Natural killer cell (primary cell): ENCODE measurements at regions not wholly inside any gene's neighbourhood (a gene's known extent, or its start where the extent isn't known, plus 50 kb on each side); places are given as distances from the start of the nearest gene placed in this dataset.
"Not testable (repeated sequence)": the region's sequence is repeated elsewhere in the genome, so short reads cannot be mapped to it uniquely, and the experiment has no call there.

ENCODE experiments used
- ATAC-seq, 3 donors: fragments of 150-1000 bp in 2 of 3; fragments of 200-7000 bp in 1 of 3; cut with Tn5 transposase; 1 replicate in 1 of 3; 2 replicates in 2 of 3; pipeline ENCODE4 v1.10.0; 2021; ENCODE audit warnings: mild to moderate bottlenecking in 2 of 3, moderate library complexity in 2 of 3
- DNase-seq, 2 donors: peaks; one replicate each; pipeline versions ENCODE4 v3.0.0 to v3.0.0-alpha.2; 2013 to 2021; ENCODE audit warnings: mixed read lengths in 1 of 2
- H3K27ac ChIP-seq: one replicate; pipeline ENCODE4 v1.5.1; 2013; ENCODE audit warnings: mild to moderate bottlenecking, low read length
- H3K27me3 ChIP-seq: one replicate; pipeline ENCODE4 v1.6.1; 2013; ENCODE audit warnings: low read length; ENCODE audit not compliant: control insufficient read depth, insufficient read depth
- H3K36me3 ChIP-seq: one replicate; pipeline ENCODE4 v1.6.1; 2013; ENCODE audit warnings: low read length; ENCODE audit not compliant: control insufficient read depth, insufficient read depth
- H3K4me1 ChIP-seq: one replicate; pipeline ENCODE4 v1.6.1; 2013; ENCODE audit warnings: low read length; ENCODE audit not compliant: control insufficient read depth, insufficient read depth
- H3K4me3 ChIP-seq: one replicate; pipeline ENCODE4 v1.5.1; 2013; ENCODE audit warnings: low read length
- H3K9me3 ChIP-seq: one replicate; pipeline ENCODE4 v1.6.1; 2013; ENCODE audit warnings: low read length; ENCODE audit not compliant: control insufficient read depth, insufficient read depth
- H3K27ac Mint-ChIP-seq, 2 donors: one replicate each; pipeline ENCODE4 v1.8.0; 2022; ENCODE audit warnings: mild to moderate bottlenecking in 2 of 2, mixed read lengths in 2 of 2, moderate library complexity in 1 of 2
- H3K27me3 Mint-ChIP-seq, 2 donors: one replicate each; pipeline ENCODE4 v1.8.0; 2022; ENCODE audit warnings: low read depth in 2 of 2, mixed read lengths in 2 of 2
- H3K36me3 Mint-ChIP-seq: one replicate; pipeline ENCODE4 v1.8.0; 2022; ENCODE audit warnings: mixed read lengths
- H3K4me1 Mint-ChIP-seq, 2 donors: one replicate each; pipeline ENCODE4 v1.8.0; 2022; ENCODE audit warnings: mixed read lengths in 2 of 2
- H3K4me3 Mint-ChIP-seq: one replicate; pipeline ENCODE4 v1.8.0; 2022; ENCODE audit warnings: mild to moderate bottlenecking, moderate library complexity, mixed read lengths
- H3K9me3 Mint-ChIP-seq, 2 donors: one replicate each; pipeline ENCODE4 v1.8.0; 2022; ENCODE audit warnings: mixed read lengths in 2 of 2
- CTCF ChIP-seq: fragments of 200-600 bp; IDR thresholded peaks from one replicate; pipeline ENCODE4 v1.8.0; 2022; ENCODE audit warnings: antibody characterized with exemption
- WGBS: methylation state at CpG from one replicate; pipeline ENCODE4 v1.1.7; 2013; ENCODE audit warnings: missing lambda C conversion rate; ENCODE audit not compliant: insufficient coverage; 5-methylcytosine and 5-hydroxymethylcytosine counted together
- intact Hi-C: fragments of 100-400 bp; cut with micrococcal nuclease; formaldehyde crosslinking; loops from one replicate; pipeline ENCODE4 v1.14.2; 2022

GRCh38 chr5:18457255-18457654 lies 823.0 kb downstream of the TAF11L14 start:
- H3K27ac ChIP-seq: no peak overlapping the region
- H3K36me3 ChIP-seq: no peaks in the 10 kb centered on the region
- no peak overlapping the region for H3K27ac Mint-ChIP-seq
- no peak overlapping the region for H3K4me3 Mint-ChIP-seq
- no peak for ATAC-seq
- H3K27me3 Mint-ChIP-seq: no peaks in the 10 kb centered on the region
- intact Hi-C loops: no loop called here
- no peak for TF ChIP-seq CTCF
- no peak for DNase-seq
- no peaks in the 10 kb centered on the region for H3K4me1 ChIP-seq
- H3K27me3 ChIP-seq: no peaks in the 10 kb centered on the region
- no peaks in the 10 kb centered on the region for H3K4me1 Mint-ChIP-seq
- H3K9me3 Mint-ChIP-seq: peaks cover 7 to 11% of the 10 kb centered on the region in 2 donors
- no peak overlapping the region for H3K4me3 ChIP-seq
- peaks cover 8% of the 10 kb centered on the region for H3K36me3 Mint-ChIP-seq
- WGBS: 90% methylated on average over 4 of the region's 5 CpGs
- peaks cover 2% of the 10 kb centered on the region for H3K9me3 ChIP-seq

- DNase-seq: no peak
- H3K36me3 ChIP-seq: no peaks in the 10 kb centered on the region
- Mint-ChIP-seq H3K36me3 (no peaks in the 10 kb centered on the region), H3K4me1 (no peaks in the 10 kb centered on the region), H3K27ac (no peak overlapping the region), H3K27me3 (no peaks in the 10 kb centered on the region), H3K9me3 (peaks cover 0 to 5% of the 10 kb centered on the region in 2 donors), H3K4me3 (no peak overlapping the region)
- intact Hi-C loops: no loop called here
- no peak for TF ChIP-seq CTCF
- no peak overlapping the region for H3K4me3 ChIP-seq
- no peak overlapping the region for H3K27ac ChIP-seq
- no peaks in the 10 kb centered on the region for H3K27me3 ChIP-seq
- 62% methylated on average over 1 of the region's 1 CpG for WGBS
- ATAC-seq: no peak
- no peaks in the 10 kb centered on the region for H3K9me3 ChIP-seq
- H3K4me1 ChIP-seq: no peaks in the 10 kb centered on the region
Measured at GRCh38 chr5:18461766-18462165, 827.5 kb downstream of the TAF11L14 start.

GRCh38 chr5:18465833-18466681 lies 831.8 kb downstream of the TAF11L14 start:
- Mint-ChIP-seq H3K27ac (no peak overlapping the region), H3K4me1 (no peaks in the 10 kb centered on the region), H3K27me3 (no peaks in the 10 kb centered on the region), H3K9me3 (peaks cover 2 to 3% of the 10 kb centered on the region in 2 donors), H3K36me3 (no peaks in the 10 kb centered on the region), H3K4me3 (no peak overlapping the region)
- Histone ChIP-seq H3K4me1 (no peaks in the 10 kb centered on the region), H3K27me3 (no peaks in the 10 kb centered on the region), H3K36me3 (no peaks in the 10 kb centered on the region), H3K9me3 (no peaks in the 10 kb centered on the region), H3K27ac (no peak overlapping the region), H3K4me3 (no peak overlapping the region)
- ATAC-seq: no peak
- WGBS: 73% methylated on average over 11 of the region's 11 CpGs
- peak in 1 of 2 donors; percentile 10 for DNase-seq
- peak; percentile 15 for TF ChIP-seq CTCF
- intact Hi-C loops: no loop called here

GRCh38 chr5:18466731-18467130 lies 832.5 kb downstream of the TAF11L14 start:
- intact Hi-C loops: no loop called here
- no peaks in the 10 kb centered on the region for H3K27me3 ChIP-seq
- peaks cover 3 to 4% of the 10 kb centered on the region in 2 donors for H3K9me3 Mint-ChIP-seq
- H3K4me3 ChIP-seq: no peak overlapping the region
- H3K36me3 Mint-ChIP-seq: no peaks in the 10 kb centered on the region
- no peak overlapping the region for H3K27ac ChIP-seq
- H3K4me3 Mint-ChIP-seq: no peak overlapping the region
- H3K27me3 Mint-ChIP-seq: no peaks in the 10 kb centered on the region
- H3K4me1 Mint-ChIP-seq: no peaks in the 10 kb centered on the region
- H3K36me3 ChIP-seq: no peaks in the 10 kb centered on the region
- no peak overlapping the region for H3K27ac Mint-ChIP-seq
- no peak for ATAC-seq
- H3K4me1 ChIP-seq: no peaks in the 10 kb centered on the region
- no peak for DNase-seq
- WGBS: 82% methylated on average over 1 of the region's 1 CpG
- TF ChIP-seq CTCF: no peak
- H3K9me3 ChIP-seq: no peaks in the 10 kb centered on the region

GRCh38 chr5:18471791-18472190 lies 837.5 kb downstream of the TAF11L14 start:
- H3K4me1 ChIP-seq, DNase-seq, H3K36me3 ChIP-seq, intact Hi-C loops, H3K27ac Mint-ChIP-seq, H3K27me3 Mint-ChIP-seq, H3K4me1 Mint-ChIP-seq, H3K9me3 ChIP-seq, ATAC-seq, H3K27ac ChIP-seq, H3K4me3 ChIP-seq, H3K9me3 Mint-ChIP-seq, H3K27me3 ChIP-seq, H3K4me3 Mint-ChIP-seq, H3K36me3 Mint-ChIP-seq: not testable (repeated sequence)
- 92% methylated on average over 15 of the region's 15 CpGs for WGBS
